Neural cell (in vitro differentiated cells): ENCODE measurements at regions not wholly inside any gene's neighbourhood (a gene's known extent, or its start where the extent isn't known, plus 50 kb on each side); places are given as distances from the start of the nearest gene placed in this dataset.

Source experiments
- H2AFZ ChIP-seq: fragments of 200-600, 300-800 bp; sonication (generic), shearing (Covaris generic); 2 replicates; pipeline ENCODE4 v1.6.0; 2014; ENCODE audit warnings: low read depth, mild to moderate bottlenecking, antibody characterized with exemption, low read length, moderate library complexity
- H3F3A ChIP-seq: fragments of 200-600 bp; shearing (Covaris generic); 2 replicates; pipeline ENCODE4 v1.6.1; 2016; ENCODE audit warnings: mild to moderate bottlenecking, moderate library complexity, mixed read lengths, antibody characterized with exemption, low read length; ENCODE audit not compliant: insufficient read depth, poor library complexity, severe bottlenecking
- H3K27ac ChIP-seq: fragments of 200-600, 300-800 bp; sonication (generic), shearing (Covaris generic); 2 replicates; pipeline ENCODE4 v1.5.1; 2014; ENCODE audit warnings: mild to moderate bottlenecking, low read length, moderate library complexity
- H3K27me3 ChIP-seq: fragments of 300-800, 200-600 bp; sonication (generic), shearing (Covaris generic); 2 replicates; pipeline ENCODE4 v1.6.0; 2014; ENCODE audit warnings: mild to moderate bottlenecking, low read depth, low read length, moderate library complexity; ENCODE audit not compliant: insufficient read depth
- H3K36me3 ChIP-seq: fragments of 300-800, 200-600 bp; sonication (generic), shearing (Covaris generic); 2 replicates; pipeline ENCODE4 v1.5.1; 2014; ENCODE audit warnings: mild to moderate bottlenecking, antibody characterized with exemption, low read length, moderate library complexity; ENCODE audit not compliant: insufficient read depth
- H3K4me2 ChIP-seq: fragments of 300-800, 200-600 bp; sonication (generic), shearing (Covaris generic); 2 replicates; pipeline ENCODE4 v1.6.0; 2014; ENCODE audit warnings: mild to moderate bottlenecking, low read length
- H3K4me3 ChIP-seq: fragments of 300-800, 200-600 bp; sonication (generic), shearing (Covaris generic); 2 replicates; pipeline ENCODE4 v1.5.1; 2014; ENCODE audit warnings: mild to moderate bottlenecking, low read length, moderate library complexity
- H3K79me2 ChIP-seq: fragments of 200-600 bp; shearing (Covaris generic); replicated peaks from 2 replicates; pipeline ENCODE4 v1.6.0; 2014; ENCODE audit warnings: mild to moderate bottlenecking, low read length, moderate library complexity; ENCODE audit not compliant: insufficient read depth
- H3K9ac ChIP-seq: fragments of 300-800, 200-600 bp; sonication (generic), shearing (Covaris generic); 2 replicates; pipeline ENCODE4 v1.6.1; 2016; ENCODE audit warnings: mild to moderate bottlenecking, low read length, mixed read lengths
- H3K9me2 ChIP-seq: fragments of 200-600 bp; shearing (Covaris generic); 2 replicates; pipeline ENCODE4 v1.6.1; 2016; ENCODE audit warnings: mild to moderate bottlenecking, low read length, mixed read lengths; ENCODE audit not compliant: insufficient read depth
- H3K9me3 ChIP-seq: fragments of 200-600, 300-800 bp; sonication (generic), shearing (Covaris generic); 2 replicates; pipeline ENCODE4 v1.6.1; 2016; ENCODE audit warnings: mild to moderate bottlenecking, mixed run types, low read length, moderate library complexity, mixed read lengths
- H4K20me1 ChIP-seq: fragments of 200-600 bp; shearing (Covaris generic); 2 replicates; pipeline ENCODE4 v1.6.1; 2016; ENCODE audit warnings: mild to moderate bottlenecking, mixed run types; ENCODE audit not compliant: insufficient read depth
- EP300 ChIP-seq: fragments of 450-650 bp; conservative IDR thresholded peaks from 2 replicates; pipeline ENCODE4 v1.6.1; 2014; ENCODE audit warnings: antibody characterized with exemption, mild to moderate bottlenecking, moderate library complexity; ENCODE audit not compliant: poor library complexity, severe bottlenecking
- EZH2 ChIP-seq: fragments of 200-600, 300-800 bp; shearing (Covaris generic), sonication (generic); IDR thresholded peaks from 2 replicates; pipeline ENCODE4 v1.6.1; 2014; ENCODE audit warnings: antibody characterized with exemption, low read length, borderline replicate concordance, mild to moderate bottlenecking; ENCODE audit not compliant: insufficient read depth, poor library complexity, severe bottlenecking
- MXI1 ChIP-seq: fragments of 450-650 bp; conservative IDR thresholded peaks from 2 replicates; pipeline ENCODE4 v1.6.1; 2014; ENCODE audit warnings: antibody characterized with exemption, mild to moderate bottlenecking; ENCODE audit not compliant: poor library complexity, severe bottlenecking
- POLR2AphosphoS5 ChIP-seq: IDR thresholded peaks from 2 replicates; pipeline ENCODE4 v1.6.1; 2012
- RAD21 ChIP-seq: fragments of 450-650 bp; conservative IDR thresholded peaks from 2 replicates; pipeline ENCODE4 v1.6.1; 2014; ENCODE audit warnings: antibody characterized with exemption, mild to moderate bottlenecking, moderate library complexity
- REST ChIP-seq: IDR thresholded peaks from 2 replicates; pipeline ENCODE4 v1.6.1; 2012; ENCODE audit warnings: borderline replicate concordance
- SMC3 ChIP-seq: fragments of 450-650 bp; conservative IDR thresholded peaks from 2 replicates; pipeline ENCODE4 v1.6.1; 2014; ENCODE audit warnings: antibody characterized with exemption, mild to moderate bottlenecking, moderate library complexity; ENCODE audit not compliant: poor library complexity
- TAF1 ChIP-seq: IDR thresholded peaks from 2 replicates; pipeline ENCODE4 v1.6.1; 2012; ENCODE audit warnings: low read depth
- TF ChIP-seq, protein P1 (sequence below): fragments of 450-650 bp; IDR thresholded peaks from 2 replicates; pipeline ENCODE4 v1.5.1; 2014; ENCODE audit warnings: antibody characterized with exemption, mild to moderate bottlenecking, moderate library complexity; ENCODE audit not compliant: poor library complexity, severe bottlenecking

DNA sequence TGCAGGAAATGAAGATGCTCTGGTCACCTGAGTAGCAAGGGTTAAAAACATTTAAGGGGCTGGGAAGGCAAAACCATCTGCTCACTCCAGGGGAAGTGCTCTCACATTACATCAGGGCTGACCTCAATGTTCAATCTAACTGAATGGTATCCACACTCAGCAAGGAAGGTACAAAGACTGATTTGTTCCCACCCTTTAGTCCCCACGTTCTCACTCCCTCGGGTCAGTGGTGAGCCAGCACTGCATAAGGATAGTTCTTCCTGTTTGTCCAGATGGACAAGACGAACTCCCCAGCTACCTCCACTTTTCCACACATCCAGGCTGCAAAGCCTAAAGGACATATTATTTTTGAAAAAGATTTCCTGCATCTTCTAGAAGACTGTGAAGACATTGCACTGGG lies 126.6 kb upstream of the SLC14A2 start:
- H3K36me3 ChIP-seq = no peaks in the 10 kb centered on the region
- no peaks in the 10 kb centered on the region for H3K79me2 ChIP-seq
- H3K9me3 ChIP-seq = no peaks in the 10 kb centered on the region
- H3K27ac ChIP-seq = no peak overlapping the region
- H3K4me3 ChIP-seq = no peak overlapping the region
- H3K9me2 ChIP-seq = no peaks in the 10 kb centered on the region
- no peak overlapping the region for H2AFZ ChIP-seq
- H4K20me1 ChIP-seq = no peaks in the 10 kb centered on the region
- H3K4me2 ChIP-seq = no peak overlapping the region
- TF ChIP-seq POLR2AphosphoS5 (no peak), TAF1 (no peak), MXI1 (no peak), RAD21 (no peak), EZH2 (no peak), EP300 (no peak), REST (no peak), SMC3 (no peak)
- TF ChIP-seq, protein P1, sequence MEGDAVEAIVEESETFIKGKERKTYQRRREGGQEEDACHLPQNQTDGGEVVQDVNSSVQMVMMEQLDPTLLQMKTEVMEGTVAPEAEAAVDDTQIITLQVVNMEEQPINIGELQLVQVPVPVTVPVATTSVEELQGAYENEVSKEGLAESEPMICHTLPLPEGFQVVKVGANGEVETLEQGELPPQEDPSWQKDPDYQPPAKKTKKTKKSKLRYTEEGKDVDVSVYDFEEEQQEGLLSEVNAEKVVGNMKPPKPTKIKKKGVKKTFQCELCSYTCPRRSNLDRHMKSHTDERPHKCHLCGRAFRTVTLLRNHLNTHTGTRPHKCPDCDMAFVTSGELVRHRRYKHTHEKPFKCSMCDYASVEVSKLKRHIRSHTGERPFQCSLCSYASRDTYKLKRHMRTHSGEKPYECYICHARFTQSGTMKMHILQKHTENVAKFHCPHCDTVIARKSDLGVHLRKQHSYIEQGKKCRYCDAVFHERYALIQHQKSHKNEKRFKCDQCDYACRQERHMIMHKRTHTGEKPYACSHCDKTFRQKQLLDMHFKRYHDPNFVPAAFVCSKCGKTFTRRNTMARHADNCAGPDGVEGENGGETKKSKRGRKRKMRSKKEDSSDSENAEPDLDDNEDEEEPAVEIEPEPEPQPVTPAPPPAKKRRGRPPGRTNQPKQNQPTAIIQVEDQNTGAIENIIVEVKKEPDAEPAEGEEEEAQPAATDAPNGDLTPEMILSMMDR = no peak
- no peak overlapping the region for H3K9ac ChIP-seq
- no peaks in the 10 kb centered on the region for H3F3A ChIP-seq
- H3K27me3 ChIP-seq = no peaks in the 10 kb centered on the region

GRCh38 chr18:45493830-45494229 lies 121.4 kb upstream of the SLC14A2 start:
- H3K4me3 ChIP-seq = no peak overlapping the region
- no peaks in the 10 kb centered on the region for H3K9me2 ChIP-seq
- H2AFZ ChIP-seq = no peak overlapping the region
- no peaks in the 10 kb centered on the region for H3K27me3 ChIP-seq
- no peaks in the 10 kb centered on the region for H3K36me3 ChIP-seq
- H4K20me1 ChIP-seq = no peaks in the 10 kb centered on the region
- TF ChIP-seq REST = no peak
- no peak for TF ChIP-seq SMC3
- no peak for TF ChIP-seq EP300
- TF ChIP-seq POLR2AphosphoS5 = no peak
- no peak for TF ChIP-seq RAD21
- TF ChIP-seq MXI1 = no peak
- TF ChIP-seq EZH2 = no peak
- TF ChIP-seq, protein P1 = no peak
- no peak for TF ChIP-seq TAF1
- H3K79me2 ChIP-seq = no peaks in the 10 kb centered on the region
- H3K27ac ChIP-seq = no peak overlapping the region
- H3K4me2 ChIP-seq = no peak overlapping the region
- H3F3A ChIP-seq = no peaks in the 10 kb centered on the region
- no peaks in the 10 kb centered on the region for H3K9me3 ChIP-seq
- H3K9ac ChIP-seq = no peak overlapping the region
